Kidney epithelial cell (primary cell): ENCODE measurements at regions not wholly inside any gene's neighbourhood (a gene's known extent, or its start where the extent isn't known, plus 50 kb on each side); places are given as distances from the start of the nearest gene placed in this dataset.

Experiments used
- DNase-seq: peaks from one replicate; pipeline ENCODE4 v3.0.0-alpha.2; 2010; ENCODE audit warnings: low read depth
- H3K27me3 ChIP-seq: 2 replicates; pipeline ENCODE4 v1.6.0; 2011; ENCODE audit warnings: low read length; ENCODE audit not compliant: control insufficient read depth, insufficient read depth
- H3K36me3 ChIP-seq: 2 replicates; pipeline ENCODE4 v1.5.1; 2011; ENCODE audit warnings: low read length; ENCODE audit not compliant: control insufficient read depth, insufficient read depth
- H3K4me3 ChIP-seq: 2 replicates; pipeline ENCODE4 v1.5.1; 2011; ENCODE audit warnings: low read depth, mild to moderate bottlenecking, control low read depth, low read length
- CTCF ChIP-seq: IDR thresholded peaks from 2 replicates; pipeline ENCODE4 v1.5.1; 2011; ENCODE audit warnings: mild to moderate bottlenecking, moderate library complexity, low read length, control low read depth, inconsistent platforms; ENCODE audit not compliant: insufficient read depth, poor library complexity, severe bottlenecking

GRCh38 chr1:199208847-199209246 lies 570.0 kb downstream of the PTPRC start:
- H3K27me3 ChIP-seq = no peaks in the 10 kb centered on the region
- no peaks in the 10 kb centered on the region for H3K36me3 ChIP-seq
- no peak for TF ChIP-seq CTCF
- no peak for DNase-seq
- H3K4me3 ChIP-seq = no peak overlapping the region

GRCh38 chr1:199218065-199218464 lies 579.2 kb downstream of the PTPRC start:
- Histone ChIP-seq H3K36me3 (no peaks in the 10 kb centered on the region), H3K27me3 (no peaks in the 10 kb centered on the region), H3K4me3 (no peak overlapping the region)
- no peak for DNase-seq
- TF ChIP-seq CTCF = no peak

- H3K27me3 ChIP-seq = no peaks in the 10 kb centered on the region
- no peak overlapping the region for H3K4me3 ChIP-seq
- no peak for TF ChIP-seq CTCF
- no peak for DNase-seq
- no peaks in the 10 kb centered on the region for H3K36me3 ChIP-seq
Measured at GRCh38 chr1:199218533-199218932, 579.7 kb downstream of the PTPRC start.

GRCh38 chr1:199220031-199220430 lies 581.2 kb downstream of the PTPRC start:
- Histone ChIP-seq H3K36me3 (no peaks in the 10 kb centered on the region), H3K4me3 (no peak overlapping the region), H3K27me3 (no peaks in the 10 kb centered on the region)
- no peak for DNase-seq
- no peak for TF ChIP-seq CTCF

GRCh38 chr1:199221371-199222150 lies 582.7 kb downstream of the PTPRC start:
- no peak overlapping the region for H3K4me3 ChIP-seq
- H3K27me3 ChIP-seq = no peaks in the 10 kb centered on the region
- no peak for TF ChIP-seq CTCF
- no peak for DNase-seq
- H3K36me3 ChIP-seq = no peaks in the 10 kb centered on the region

- no peak for DNase-seq
Measured at GRCh38 chr1:199223936-199224335, 585.1 kb downstream of the PTPRC start.

More at GRCh38 chr1:199223936-199224335, 585.1 kb downstream of the PTPRC start:
- Histone ChIP-seq H3K4me3 (no peak overlapping the region), H3K27me3 (no peaks in the 10 kb centered on the region), H3K36me3 (no peaks in the 10 kb centered on the region)
- no peak for TF ChIP-seq CTCF
